Activated naive CD4-positive, alpha-beta T cell treated with anti-CD3 and anti-CD28 coated beads for 36 hours (primary cell): ENCODE measurements at regions not wholly inside any gene's neighbourhood (a gene's known extent, or its start where the extent isn't known, plus 50 kb on each side); places are given as distances from the start of the nearest gene placed in this dataset.

Experiments
- CTCF ChIA-PET: fragments of 350-600 bp; sonication (Branson Sonifier 250); formaldehyde crosslinking; loops from one replicate; lab custom pipeline; 2021; ENCODE audit warnings: antibody characterized with exemption; lab: Charles Lee
- DNase-seq: peaks from one replicate; pipeline ENCODE4 v3.0.0-alpha.2; 2020
- H3K27ac Mint-ChIP-seq: one replicate; pipeline ENCODE4 v1.8.0; 2021; ENCODE audit warnings: mild to moderate bottlenecking, mixed read lengths
- H3K27me3 Mint-ChIP-seq: one replicate; pipeline ENCODE4 v1.8.0; 2021; ENCODE audit warnings: low read depth, mixed read lengths
- H3K36me3 Mint-ChIP-seq: one replicate; pipeline ENCODE4 v1.8.0; 2021; ENCODE audit warnings: low read depth, mixed read lengths
- H3K4me1 Mint-ChIP-seq: one replicate; pipeline ENCODE4 v1.8.0; 2021; ENCODE audit warnings: low read depth, mixed read lengths
- H3K4me3 Mint-ChIP-seq: one replicate; pipeline ENCODE4 v1.8.0; 2021; ENCODE audit warnings: mild to moderate bottlenecking, moderate library complexity, mixed read lengths
- H3K9me3 Mint-ChIP-seq: one replicate; pipeline ENCODE4 v1.8.0; 2021; ENCODE audit warnings: mixed read lengths
- intact Hi-C: fragments of 100-400 bp; cut with micrococcal nuclease; formaldehyde crosslinking; loops from one replicate; pipeline ENCODE4 v1.15.1; 2023

GRCh38 chr2:75261923-75262322 is 62.6 kb upstream of the TACR1 start:
- Mint-ChIP-seq H3K36me3 (peaks cover 3% of the 10 kb centered on the region), H3K27ac (no peak overlapping the region), H3K4me1 (no peaks in the 10 kb centered on the region), H3K4me3 (no peak overlapping the region), H3K9me3 (peaks cover 56% of the 10 kb centered on the region), H3K27me3 (no peaks in the 10 kb centered on the region)
- intact Hi-C loops: no loop called here
- no peak for DNase-seq
- CTCF ChIA-PET: no interaction called here

GRCh38 chr2:75260946-75261345 is 61.6 kb upstream of the TACR1 start:
- H3K27me3 Mint-ChIP-seq: no peaks in the 10 kb centered on the region
- no peak for DNase-seq
- intact Hi-C loops: no loop called here
- CTCF ChIA-PET: interaction anchor here (0.7 kb wide), 1 partner anchor 16 kb away, joined by 3 read pairs; no protein-coding TSS in a partner anchor
- H3K4me3 Mint-ChIP-seq: no peak overlapping the region
- peaks cover 59% of the 10 kb centered on the region for H3K9me3 Mint-ChIP-seq
- H3K36me3 Mint-ChIP-seq: peaks cover 4% of the 10 kb centered on the region
- H3K27ac Mint-ChIP-seq: no peak overlapping the region
- H3K4me1 Mint-ChIP-seq: no peaks in the 10 kb centered on the region

GRCh38 chr2:75258620-75259019 is 59.3 kb upstream of the TACR1 start:
- Mint-ChIP-seq H3K4me3 (no peak overlapping the region), H3K4me1 (no peaks in the 10 kb centered on the region), H3K27me3 (no peaks in the 10 kb centered on the region), H3K9me3 (peaks cover 47% of the 10 kb centered on the region), H3K36me3 (peaks cover 6% of the 10 kb centered on the region), H3K27ac (no peak overlapping the region)
- intact Hi-C loops: no loop called here
- CTCF ChIA-PET: no interaction called here
- DNase-seq: no peak

GRCh38 chr2:75256485-75256884 is 57.2 kb upstream of the TACR1 start:
- Mint-ChIP-seq H3K27ac (no peak overlapping the region), H3K36me3 (peaks cover 2% of the 10 kb centered on the region), H3K4me3 (no peak overlapping the region), H3K4me1 (no peaks in the 10 kb centered on the region), H3K27me3 (no peaks in the 10 kb centered on the region), H3K9me3 (peaks cover 35% of the 10 kb centered on the region)
- intact Hi-C loops: no loop called here
- DNase-seq: no peak
- CTCF ChIA-PET: no interaction called here

GRCh38 chr2:75253526-75253925 is 54.2 kb upstream of the TACR1 start:
- Mint-ChIP-seq H3K4me1 (no peaks in the 10 kb centered on the region), H3K27me3 (no peaks in the 10 kb centered on the region)

DNA sequence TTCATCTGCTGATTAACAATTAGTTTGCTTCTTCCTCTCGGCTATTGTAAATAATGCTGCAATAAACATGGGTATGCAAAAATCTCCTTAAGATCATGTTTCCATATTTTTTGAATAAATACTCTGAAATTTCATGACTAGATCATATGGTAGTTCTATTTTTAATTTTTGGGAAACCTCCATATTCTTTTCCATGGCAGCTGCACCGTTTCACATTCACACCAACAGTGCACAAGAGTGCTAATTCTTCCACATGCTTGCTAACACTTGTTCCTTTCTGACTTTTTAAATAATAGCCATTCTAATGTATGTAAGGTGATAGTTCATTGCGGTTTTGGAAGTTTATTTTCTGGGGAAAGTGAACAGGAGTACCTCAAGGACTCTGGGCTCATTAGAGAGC is 52.6 kb upstream of the TACR1 start:
- no peaks in the 10 kb centered on the region for H3K27me3 Mint-ChIP-seq
- H3K27ac Mint-ChIP-seq: no peak overlapping the region
- H3K4me1 Mint-ChIP-seq: no peaks in the 10 kb centered on the region
- intact Hi-C loops: no loop called here
- no peak overlapping the region for H3K4me3 Mint-ChIP-seq
- peaks cover 2% of the 10 kb centered on the region for H3K36me3 Mint-ChIP-seq
- CTCF ChIA-PET: no interaction called here
- H3K9me3 Mint-ChIP-seq: peaks cover 31% of the 10 kb centered on the region
- no peak for DNase-seq

More at GRCh38 chr2:75253526-75253925, 54.2 kb upstream of the TACR1 start:
- no peak for DNase-seq
- peaks cover 36% of the 10 kb centered on the region for H3K9me3 Mint-ChIP-seq
- CTCF ChIA-PET: no interaction called here
- H3K27ac Mint-ChIP-seq: no peak overlapping the region
- peaks cover 2% of the 10 kb centered on the region for H3K36me3 Mint-ChIP-seq
- intact Hi-C loops: no loop called here
- no peak overlapping the region for H3K4me3 Mint-ChIP-seq
